Retinal pigment epithelial cell (primary cell): ENCODE measurements at regions not wholly inside any gene's neighbourhood (a gene's known extent, or its start where the extent isn't known, plus 50 kb on each side); places are given as distances from the start of the nearest gene placed in this dataset.

Source experiments
- DNase-seq: peaks from one replicate; pipeline ENCODE4 v3.0.0-alpha.2; 2010; ENCODE audit warnings: low read depth
- H3K4me3 ChIP-seq: 2 replicates; pipeline ENCODE4 v1.5.1; 2011; ENCODE audit warnings: mild to moderate bottlenecking, low read length, control low read depth, moderate library complexity
- CTCF ChIP-seq: conservative IDR thresholded peaks from 2 replicates; pipeline ENCODE4 v1.5.1; 2011; ENCODE audit warnings: low read depth, low read length, control low read depth, inconsistent platforms

DNA sequence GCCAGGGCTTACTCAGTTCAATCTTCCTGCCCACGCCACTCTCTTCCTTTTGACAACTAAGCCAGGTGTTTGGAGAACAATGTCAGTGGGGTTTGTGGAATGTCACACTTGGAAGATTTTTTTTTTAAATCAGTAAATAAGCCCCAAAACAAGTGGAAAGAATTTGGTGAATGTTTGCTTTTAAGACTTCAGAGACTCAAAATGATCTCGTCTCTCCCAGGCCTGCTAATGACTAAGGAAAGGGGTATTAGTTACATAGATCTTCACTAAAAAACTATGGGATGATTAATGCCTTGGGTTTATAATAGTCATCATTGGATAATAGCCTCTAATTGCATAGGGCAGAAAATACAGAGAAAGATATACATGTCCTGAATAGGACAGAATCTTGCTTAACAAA lies 166.4 kb downstream of the DMRT2 start:
- DNase-seq, result no peak
- no peak for TF ChIP-seq CTCF
- no peak overlapping the region for H3K4me3 ChIP-seq

DNA sequence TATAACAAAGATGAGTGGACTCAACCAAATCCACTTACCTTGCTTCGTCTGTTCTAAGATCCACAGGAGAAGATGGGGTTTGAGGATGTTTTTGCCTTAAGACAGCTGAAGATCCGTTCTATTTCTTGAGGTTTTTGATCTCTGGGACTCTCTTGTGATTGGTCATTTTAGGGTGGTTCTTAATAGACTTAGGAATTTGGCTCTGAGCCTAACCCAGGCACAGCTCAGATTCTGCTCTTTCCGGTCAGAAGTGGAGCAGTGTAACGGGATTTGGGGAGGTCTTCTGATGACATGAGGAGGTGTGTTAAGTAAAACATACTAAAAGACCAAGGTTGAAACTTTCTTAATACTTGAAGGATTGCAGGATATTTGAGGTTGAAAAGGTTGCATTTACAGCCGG lies 166.9 kb downstream of the DMRT2 start:
- TF ChIP-seq CTCF, result no peak
- no peak for DNase-seq
- no peak overlapping the region for H3K4me3 ChIP-seq

- H3K4me3 ChIP-seq, result no peak overlapping the region
- no peak for TF ChIP-seq CTCF
- DNase-seq, result no peak
Measured at GRCh38 chr9:1219284-1219683, 169.1 kb downstream of the DMRT2 start.

- no peak for TF ChIP-seq CTCF
- DNase-seq, result no peak
- H3K4me3 ChIP-seq, result no peak overlapping the region
Measured at GRCh38 chr9:1221298-1221697, 171.1 kb downstream of the DMRT2 start.

GRCh38 chr9:1222511-1222910 lies 172.4 kb downstream of the DMRT2 start:
- DNase-seq, result no peak
- TF ChIP-seq CTCF, result no peak
- H3K4me3 ChIP-seq, result no peak overlapping the region

DNA sequence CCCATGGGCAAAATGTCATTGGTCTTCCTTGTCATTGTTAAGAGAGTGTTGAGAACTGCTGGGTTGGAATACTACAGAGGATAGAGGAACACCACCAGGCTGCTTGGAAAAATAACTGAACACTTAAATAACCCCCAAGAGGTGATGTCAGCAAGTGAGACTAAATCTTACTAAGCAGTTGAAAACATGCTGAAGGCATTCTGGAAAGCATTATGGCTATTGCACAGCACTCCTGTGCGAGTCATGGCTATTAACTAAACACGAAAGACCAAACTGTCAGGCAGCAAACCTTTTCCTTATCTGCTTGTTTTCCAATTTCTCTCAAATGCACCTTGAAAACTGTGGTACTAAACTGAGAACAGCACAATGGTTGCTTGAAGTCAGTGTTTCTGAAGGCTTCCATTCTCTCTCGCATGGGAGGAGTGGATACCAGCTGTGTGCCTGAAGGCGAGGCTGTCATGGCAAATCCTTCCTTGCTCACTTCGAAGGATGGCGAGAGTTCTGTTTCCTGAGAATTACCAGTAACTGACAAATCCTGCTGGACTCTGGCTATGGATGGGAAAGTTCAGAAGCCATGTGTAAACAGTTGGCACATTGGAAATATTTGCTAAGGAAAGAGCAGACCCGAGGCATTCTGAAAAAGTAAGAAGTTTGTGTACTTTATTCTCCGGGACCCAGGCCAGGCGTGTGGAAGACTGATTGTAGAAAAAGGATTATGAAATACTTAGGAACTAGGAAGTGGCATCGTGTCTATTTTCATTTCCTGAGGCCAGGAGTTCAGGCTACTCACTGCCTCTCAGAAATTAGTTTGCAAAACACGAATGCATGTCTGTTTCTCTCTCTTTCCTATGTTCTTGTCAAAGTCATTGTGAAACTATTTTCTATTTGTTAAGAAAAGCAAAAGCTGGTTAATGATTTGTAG lies 182.1 kb downstream of the DMRT2 start:
- DNase-seq, result peak; percentile 16
- no peak overlapping the region for H3K4me3 ChIP-seq
- TF ChIP-seq CTCF, result no peak

- no peak for TF ChIP-seq CTCF
- DNase-seq, result no peak
- no peak overlapping the region for H3K4me3 ChIP-seq
Measured at GRCh38 chr9:1233568-1233967, 183.4 kb downstream of the DMRT2 start.
